Fibroblast of the aortic adventitia (primary cell): ENCODE measurements at regions not wholly inside any gene's neighbourhood (a gene's known extent, or its start where the extent isn't known, plus 50 kb on each side); places are given as distances from the start of the nearest gene placed in this dataset.
A peak's percentile ranks its signal among the peaks of the same experiment; 100 is the strongest.

Experiments used
- DNase-seq: peaks from one replicate; pipeline ENCODE4 v3.0.0-alpha.2; 2010; ENCODE audit warnings: low read depth
- H3K4me3 ChIP-seq: 2 replicates; pipeline ENCODE4 v1.5.1; 2011; ENCODE audit warnings: low read depth, mild to moderate bottlenecking, control low read depth, low read length, moderate library complexity
- TF ChIP-seq, protein P1 (sequence below): IDR thresholded peaks from 2 replicates; pipeline ENCODE4 v1.5.1; 2011; ENCODE audit warnings: mild to moderate bottlenecking, low read length, control low read depth, inconsistent platforms; ENCODE audit not compliant: insufficient read depth

DNA sequence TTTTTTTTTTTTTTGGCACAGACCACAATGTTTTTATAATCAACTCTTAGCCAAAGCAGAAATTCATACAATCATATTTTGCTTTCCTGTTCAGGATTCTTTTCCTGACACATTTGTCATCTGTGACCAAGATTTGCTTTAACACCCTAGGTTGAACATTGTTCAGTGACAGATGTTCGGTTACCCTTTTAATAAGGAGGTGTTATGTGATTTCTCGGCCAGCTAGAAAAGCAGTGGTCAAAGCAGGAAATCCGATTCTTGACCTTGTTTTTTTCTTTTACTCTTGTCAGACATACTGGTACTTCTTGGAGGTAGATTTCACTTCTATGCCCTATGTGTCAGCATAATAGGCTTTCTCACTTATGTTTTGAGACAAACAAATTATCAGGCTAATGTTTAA, 335.3 kb upstream of the ACTBL2 start:
- TF ChIP-seq, protein P1, sequence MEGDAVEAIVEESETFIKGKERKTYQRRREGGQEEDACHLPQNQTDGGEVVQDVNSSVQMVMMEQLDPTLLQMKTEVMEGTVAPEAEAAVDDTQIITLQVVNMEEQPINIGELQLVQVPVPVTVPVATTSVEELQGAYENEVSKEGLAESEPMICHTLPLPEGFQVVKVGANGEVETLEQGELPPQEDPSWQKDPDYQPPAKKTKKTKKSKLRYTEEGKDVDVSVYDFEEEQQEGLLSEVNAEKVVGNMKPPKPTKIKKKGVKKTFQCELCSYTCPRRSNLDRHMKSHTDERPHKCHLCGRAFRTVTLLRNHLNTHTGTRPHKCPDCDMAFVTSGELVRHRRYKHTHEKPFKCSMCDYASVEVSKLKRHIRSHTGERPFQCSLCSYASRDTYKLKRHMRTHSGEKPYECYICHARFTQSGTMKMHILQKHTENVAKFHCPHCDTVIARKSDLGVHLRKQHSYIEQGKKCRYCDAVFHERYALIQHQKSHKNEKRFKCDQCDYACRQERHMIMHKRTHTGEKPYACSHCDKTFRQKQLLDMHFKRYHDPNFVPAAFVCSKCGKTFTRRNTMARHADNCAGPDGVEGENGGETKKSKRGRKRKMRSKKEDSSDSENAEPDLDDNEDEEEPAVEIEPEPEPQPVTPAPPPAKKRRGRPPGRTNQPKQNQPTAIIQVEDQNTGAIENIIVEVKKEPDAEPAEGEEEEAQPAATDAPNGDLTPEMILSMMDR, result no peak
- no peak overlapping the region for H3K4me3 ChIP-seq
- no peak for DNase-seq

DNA sequence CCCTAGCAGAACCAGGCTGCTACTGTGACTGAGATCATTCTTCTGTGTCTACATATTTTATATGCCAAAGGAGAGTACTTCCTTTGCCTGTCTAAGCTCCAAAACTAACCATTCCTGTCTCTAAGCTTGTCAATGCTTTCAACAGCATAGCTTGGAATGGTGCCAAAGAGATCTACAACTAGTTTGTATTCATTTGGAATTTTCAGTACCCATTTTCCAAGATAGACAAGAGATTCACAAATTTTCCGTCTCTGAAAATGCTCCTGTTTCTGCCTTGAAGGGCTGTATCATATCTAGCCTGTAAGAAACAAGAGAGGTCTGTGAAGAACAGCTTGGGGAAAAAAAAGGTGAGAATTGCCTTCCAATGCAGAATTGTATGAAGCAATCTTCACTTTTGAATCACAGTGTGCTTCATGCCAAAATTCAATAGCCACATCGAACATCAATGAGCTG, 334.4 kb upstream of the ACTBL2 start:
- TF ChIP-seq, protein P1, result no peak
- peak; percentile 52 for DNase-seq
- H3K4me3 ChIP-seq, result no peak overlapping the region

DNA sequence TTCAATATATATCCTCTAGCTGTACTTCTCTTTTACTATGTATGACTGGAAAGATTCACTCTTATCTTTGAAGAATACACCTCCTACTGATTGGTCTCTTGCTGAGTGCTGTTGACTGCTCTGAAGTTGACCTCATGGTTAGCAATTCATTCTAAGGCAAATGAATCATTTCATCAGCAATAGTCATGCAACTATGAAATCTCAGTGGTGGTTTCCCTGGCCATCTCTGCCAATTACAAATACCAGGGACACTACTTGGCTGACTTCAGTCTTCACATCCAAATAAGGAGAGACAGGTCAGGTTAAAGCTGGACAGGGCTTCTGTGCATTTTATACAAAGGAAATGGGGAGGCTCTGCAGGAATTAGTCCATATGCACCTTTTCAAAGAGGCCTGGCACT, 333.5 kb upstream of the ACTBL2 start:
- DNase-seq, result peak; percentile 96
- H3K4me3 ChIP-seq, result no peak overlapping the region
- TF ChIP-seq, protein P1, result no peak

DNA sequence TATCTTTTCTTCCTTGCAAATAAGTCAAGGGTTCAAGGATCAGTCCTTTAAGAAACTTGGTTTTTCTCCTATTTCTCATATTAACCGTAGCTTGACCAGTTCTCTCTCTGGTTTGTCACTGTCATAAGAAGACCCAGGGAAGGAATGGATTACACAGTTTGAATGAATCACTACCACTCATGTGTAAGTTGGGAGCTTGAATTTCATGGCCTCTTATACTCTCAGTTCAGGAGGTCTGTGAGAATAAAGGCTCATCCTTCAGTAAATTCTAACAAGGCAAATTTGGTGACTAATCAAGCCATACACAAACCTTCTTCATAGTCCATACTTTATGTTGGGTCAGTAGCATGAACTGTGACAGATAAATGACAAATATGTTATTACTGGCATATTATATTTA, 323.1 kb upstream of the ACTBL2 start:
- DNase-seq, result no peak
- TF ChIP-seq, protein P1, result no peak
- no peak overlapping the region for H3K4me3 ChIP-seq

DNA sequence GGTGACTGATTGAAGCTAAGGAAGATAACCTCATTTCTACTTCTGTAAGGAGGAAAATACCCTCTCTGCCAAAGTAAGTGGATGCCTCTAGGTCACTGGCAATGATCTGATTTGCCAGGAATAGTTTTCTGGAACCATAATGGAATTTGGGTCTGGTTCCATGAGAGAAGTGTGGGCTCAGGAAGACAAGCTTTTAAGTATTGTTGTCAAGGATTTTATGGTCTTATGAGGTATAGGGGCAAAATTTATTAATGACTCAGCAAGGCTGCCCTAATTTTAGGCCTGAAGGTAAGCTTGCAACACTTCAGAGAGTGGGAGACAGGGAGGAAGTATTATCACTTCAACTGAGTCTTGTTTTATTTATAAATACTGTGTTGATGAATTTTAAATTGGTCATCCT, 322.6 kb upstream of the ACTBL2 start:
- no peak overlapping the region for H3K4me3 ChIP-seq
- peak; percentile 39 for DNase-seq
- TF ChIP-seq, protein P1, result no peak

DNA sequence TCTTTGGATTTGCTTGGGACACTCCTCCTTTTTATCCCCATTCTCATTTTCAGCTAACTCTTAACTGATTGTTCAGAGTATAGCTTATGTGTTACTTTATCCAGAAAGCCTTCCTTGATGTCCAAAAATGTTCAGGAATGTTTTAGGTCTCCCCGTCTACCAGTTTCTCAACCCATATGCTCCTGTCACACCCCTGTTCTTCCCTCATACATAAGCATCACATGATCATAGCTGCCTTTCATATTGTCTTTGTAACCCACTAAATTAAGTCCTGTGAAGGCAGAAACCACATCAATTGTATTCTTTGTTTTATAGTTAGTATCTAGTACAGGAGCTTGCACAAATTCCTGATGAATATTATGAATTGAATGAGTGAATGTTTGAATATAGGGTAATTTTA, 321.9 kb upstream of the ACTBL2 start:
- H3K4me3 ChIP-seq, result no peak overlapping the region
- DNase-seq, result no peak
- TF ChIP-seq, protein P1, result no peak

DNA sequence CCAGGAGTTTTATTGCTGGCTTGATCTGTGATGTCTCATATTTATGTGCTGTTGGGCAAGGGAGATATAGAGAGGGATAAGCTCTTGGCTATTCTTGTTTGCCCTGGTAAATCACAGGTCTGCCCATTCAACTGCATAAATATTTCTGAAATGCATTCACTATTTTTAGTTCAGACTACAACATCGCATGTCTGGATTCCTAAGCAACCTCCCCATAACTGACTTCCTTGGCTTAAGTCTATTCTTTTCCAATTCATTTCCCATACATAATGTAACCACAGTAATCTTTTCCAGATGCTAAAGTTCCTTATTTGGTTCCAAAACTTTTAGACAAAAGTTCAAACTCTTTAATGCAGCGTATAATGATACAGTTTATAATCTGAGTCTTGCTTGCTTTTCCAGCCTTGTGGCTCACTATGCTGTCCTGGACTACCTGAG, 321.4 kb upstream of the ACTBL2 start:
- TF ChIP-seq, protein P1, result no peak
- DNase-seq, result peak; percentile 97
- no peak overlapping the region for H3K4me3 ChIP-seq
